ENCODE measurements at regions not wholly inside any gene's neighbourhood (a gene's known extent, or its start where the extent isn't known, plus 50 kb on each side); places are given as distances from the start of the nearest gene placed in this dataset.

DNA sequence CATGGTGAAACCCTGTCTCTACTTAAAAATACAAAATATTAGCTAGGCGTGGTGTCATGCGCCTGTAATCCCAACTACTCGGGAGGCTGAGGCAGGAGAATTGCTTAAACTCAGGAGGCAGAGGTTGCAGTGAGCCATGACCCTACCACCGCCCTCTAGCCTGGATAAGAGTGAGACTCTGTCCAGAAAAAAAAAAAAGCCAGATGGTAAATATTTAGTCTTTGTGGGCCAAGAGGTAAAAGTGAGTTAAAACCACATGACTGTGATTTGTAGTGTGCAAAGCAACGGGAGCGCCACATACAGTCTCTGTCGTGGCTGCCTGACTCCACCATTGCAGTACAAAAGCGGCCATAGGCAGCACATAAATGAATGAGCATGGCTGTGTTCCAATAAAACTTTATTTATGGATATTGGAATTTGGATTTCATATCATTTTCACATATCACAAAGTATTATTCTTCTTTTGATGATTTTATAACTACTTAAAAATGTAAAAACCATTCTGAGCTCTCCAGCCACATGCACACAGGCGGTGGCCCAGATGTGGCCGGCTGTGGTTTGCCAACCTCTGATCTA lies 51.8 kb upstream of the CASZ1 start:
- no peak for DNase-seq (ENCODE audit: low read depth in 2 of 2)

GRCh38 chr1:10850026-10850425 lies 53.6 kb upstream of the CASZ1 start:
- DNase-seq (ENCODE audit: low read depth in 2 of 2) = no peak

GRCh38 chr1:10851024-10852013 lies 54.9 kb upstream of the CASZ1 start:
- DNase-seq (ENCODE audit: low read depth in 2 of 2) = no peak

DNA sequence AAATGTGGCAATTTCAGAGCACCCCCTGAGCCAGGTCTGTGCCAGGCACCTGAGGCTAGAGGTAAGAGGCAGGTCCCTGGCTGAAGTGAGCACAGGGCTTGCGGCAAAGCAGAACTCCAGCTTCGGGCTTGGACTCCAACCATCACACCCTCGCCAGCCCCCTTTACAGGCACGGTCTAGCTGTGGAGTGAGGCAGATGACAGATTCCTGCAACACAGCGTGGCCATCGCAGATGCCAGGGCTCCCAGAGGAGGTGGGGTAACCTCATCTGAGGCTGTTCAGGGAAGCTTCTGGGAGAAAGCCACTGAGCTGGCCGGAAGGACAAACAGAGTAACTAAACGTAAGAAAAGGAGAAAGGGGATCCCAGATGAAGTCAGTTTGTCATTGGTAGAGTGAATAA lies 55.6 kb upstream of the CASZ1 start:
- no peak for DNase-seq (ENCODE audit: low read depth in 2 of 2)

- DNase-seq (ENCODE audit: low read depth in 2 of 2) = no peak
Observed at GRCh38 chr1:10852486-10852885, 56.0 kb upstream of the CASZ1 start.

DNA sequence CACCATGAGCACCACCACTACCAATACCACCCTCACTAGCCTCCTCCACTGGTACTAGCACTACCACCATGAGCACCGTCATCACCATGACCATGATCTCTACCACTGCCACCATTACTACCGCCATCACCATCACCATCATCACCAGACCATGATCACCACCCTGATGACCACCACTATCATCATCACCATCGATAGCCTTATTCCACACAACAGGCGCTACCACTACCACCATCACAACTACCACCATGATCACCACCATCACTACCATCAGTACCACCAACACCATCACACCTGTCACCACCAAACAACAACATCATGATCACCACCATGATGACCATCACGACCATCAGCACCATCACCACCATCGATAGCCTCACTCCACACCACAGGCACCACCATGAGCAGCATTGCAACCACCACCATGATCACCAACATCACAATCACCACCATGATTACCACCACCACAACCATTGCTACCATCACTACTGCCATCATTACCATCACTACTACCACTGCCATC lies 56.6 kb upstream of the CASZ1 start:
- no peak for DNase-seq (ENCODE audit: low read depth in 2 of 2)

GRCh38 chr1:10853701-10854100 lies 57.3 kb upstream of the CASZ1 start:
- no peak for DNase-seq (ENCODE audit: low read depth in 2 of 2)

DNA sequence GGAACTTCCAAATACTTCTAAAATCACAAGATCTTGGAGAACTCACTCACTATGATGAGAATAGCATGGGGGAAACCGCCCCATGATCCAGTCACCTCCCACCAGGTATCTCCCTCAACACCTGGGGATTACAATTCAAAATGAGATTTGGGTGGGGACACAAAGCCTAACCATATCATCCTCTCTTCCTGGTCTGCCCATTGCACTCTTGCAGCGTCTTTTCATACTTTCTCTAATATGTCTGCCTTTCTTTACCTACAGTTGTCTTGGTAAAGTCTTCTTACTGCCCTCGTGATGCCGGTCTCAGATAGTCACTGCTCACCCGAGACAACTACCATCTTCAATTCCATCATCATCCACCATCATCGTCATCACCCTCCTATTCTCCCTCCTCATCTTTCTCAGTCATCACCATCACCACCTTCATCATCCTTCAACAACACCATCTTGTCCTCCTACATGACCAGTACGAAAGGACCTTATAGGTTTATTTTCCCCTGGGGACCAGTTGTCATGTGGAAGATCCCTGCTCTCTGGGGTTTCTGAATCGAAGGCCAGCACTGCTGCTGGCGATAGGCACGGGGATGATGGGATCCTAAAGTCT lies 58.5 kb upstream of the CASZ1 start:
- DNase-seq (ENCODE audit: low read depth in 2 of 2) = no peak

DNA sequence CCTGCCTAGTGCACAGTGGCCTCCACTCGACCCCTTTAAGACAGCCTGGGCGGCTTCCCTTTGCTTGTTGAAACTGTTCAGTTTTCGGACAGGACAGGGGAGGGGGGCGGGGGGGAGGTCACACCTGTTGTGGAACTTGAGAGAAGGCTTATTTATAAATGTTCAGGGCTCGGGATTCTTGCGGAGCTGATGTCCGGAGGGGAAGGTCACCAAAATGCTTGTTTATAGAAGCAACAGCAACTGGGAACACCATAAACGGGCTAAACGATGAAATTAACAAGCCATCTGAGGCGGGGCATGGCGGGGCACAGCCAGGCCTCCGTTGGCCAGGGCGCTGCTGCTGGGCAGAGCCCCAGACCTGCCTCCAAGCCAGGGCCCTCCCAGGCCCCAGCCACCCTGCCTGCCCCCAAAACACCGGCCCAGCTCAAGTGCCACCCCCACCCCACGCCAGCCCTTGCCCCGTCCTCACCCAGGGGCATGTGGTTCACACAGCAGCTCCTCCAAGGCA lies 59.8 kb upstream of the CASZ1 start:
- DNase-seq (ENCODE audit: low read depth in 2 of 2) = no peak

- DNase-seq (ENCODE audit: low read depth in 2 of 2) = no peak
Observed at GRCh38 chr1:10856863-10857598, 60.6 kb upstream of the CASZ1 start.

- DNase-seq (ENCODE audit: low read depth in 2 of 2) = no peak
Observed at GRCh38 chr1:10857687-10858086, 61.2 kb upstream of the CASZ1 start.

DNA sequence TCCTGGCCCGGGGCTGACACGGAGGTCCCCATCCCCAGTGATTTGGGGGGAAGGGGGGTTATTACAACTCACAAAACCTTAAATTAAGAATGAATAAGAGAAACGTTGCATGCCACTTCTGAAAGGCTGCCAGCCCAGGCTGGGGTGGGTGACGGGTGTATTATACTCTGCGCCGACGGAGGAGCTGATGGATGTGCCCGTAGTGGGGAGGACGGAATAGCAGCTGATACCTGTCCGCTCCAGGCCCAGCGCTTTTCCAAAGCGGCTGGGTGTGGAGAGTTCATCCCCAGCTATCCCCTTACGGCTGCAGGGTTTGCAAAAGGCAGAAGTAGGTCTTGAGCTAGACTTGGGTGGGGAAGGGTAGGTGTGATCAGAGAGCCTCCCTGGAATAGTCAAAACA lies 63.8 kb upstream of the CASZ1 start:
- no peak for DNase-seq (ENCODE audit: low read depth in 2 of 2)

DNA sequence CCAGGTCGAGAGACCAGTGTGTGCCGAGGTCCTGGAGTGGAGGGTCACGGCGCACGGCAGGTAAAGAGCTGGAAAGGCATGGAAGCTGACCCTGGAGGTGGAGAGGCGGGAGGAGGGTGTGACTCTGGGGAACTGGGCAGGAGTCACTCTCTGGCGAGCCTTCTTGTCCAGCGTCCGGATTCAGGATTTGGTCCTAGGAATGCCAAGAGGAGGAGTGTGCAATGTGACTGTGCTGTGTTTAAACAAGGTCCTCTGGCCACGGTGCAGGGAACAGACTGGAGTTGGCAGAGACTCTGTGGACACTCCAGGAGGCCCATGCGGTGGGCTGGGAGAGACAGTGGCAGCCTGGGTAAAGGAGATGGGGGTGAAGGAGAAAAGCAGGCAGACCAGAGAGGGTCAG lies 64.2 kb upstream of the CASZ1 start:
- no peak for DNase-seq (ENCODE audit: low read depth in 2 of 2)

- no peak for DNase-seq (ENCODE audit: low read depth in 2 of 2)
Observed at GRCh38 chr1:10861822-10862221, 65.4 kb upstream of the CASZ1 start.

DNA sequence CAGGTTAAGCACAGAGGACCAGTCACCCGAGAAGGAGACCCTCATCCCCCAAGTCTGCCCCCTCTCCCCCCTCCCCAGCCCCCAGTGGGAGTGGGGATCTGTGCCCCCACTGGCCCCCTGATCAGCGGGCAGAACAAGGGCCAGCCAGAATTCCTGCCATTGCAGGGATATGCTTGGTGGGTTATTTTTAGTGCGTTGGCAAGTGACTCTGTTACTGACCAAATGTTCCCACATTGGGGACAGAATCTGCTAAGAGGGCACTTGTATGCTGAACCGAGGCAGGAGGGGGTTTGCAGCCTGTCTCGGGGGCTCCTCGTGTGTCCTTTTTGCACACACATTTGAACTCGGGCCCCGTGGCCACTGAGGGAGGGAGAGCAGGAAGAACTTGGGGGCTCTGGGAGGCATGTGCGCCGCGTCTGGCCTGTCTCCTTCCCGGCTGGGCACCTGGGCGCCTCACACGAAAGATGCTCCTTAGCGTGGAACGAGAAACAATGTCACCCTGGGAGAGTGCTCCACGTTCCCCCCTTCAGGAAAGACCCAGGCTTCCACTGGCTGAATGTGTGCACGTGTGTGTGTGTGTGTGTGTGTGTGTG lies 66.4 kb upstream of the CASZ1 start:
- DNase-seq (ENCODE audit: low read depth in 2 of 2) = no peak

GRCh38 chr1:10863886-10864285 lies 67.4 kb upstream of the CASZ1 start:
- no peak for DNase-seq (ENCODE audit: low read depth in 2 of 2)

GRCh38 chr1:10864776-10865175 lies 68.3 kb upstream of the CASZ1 start:
- no peak for DNase-seq (ENCODE audit: low read depth in 2 of 2)

DNA sequence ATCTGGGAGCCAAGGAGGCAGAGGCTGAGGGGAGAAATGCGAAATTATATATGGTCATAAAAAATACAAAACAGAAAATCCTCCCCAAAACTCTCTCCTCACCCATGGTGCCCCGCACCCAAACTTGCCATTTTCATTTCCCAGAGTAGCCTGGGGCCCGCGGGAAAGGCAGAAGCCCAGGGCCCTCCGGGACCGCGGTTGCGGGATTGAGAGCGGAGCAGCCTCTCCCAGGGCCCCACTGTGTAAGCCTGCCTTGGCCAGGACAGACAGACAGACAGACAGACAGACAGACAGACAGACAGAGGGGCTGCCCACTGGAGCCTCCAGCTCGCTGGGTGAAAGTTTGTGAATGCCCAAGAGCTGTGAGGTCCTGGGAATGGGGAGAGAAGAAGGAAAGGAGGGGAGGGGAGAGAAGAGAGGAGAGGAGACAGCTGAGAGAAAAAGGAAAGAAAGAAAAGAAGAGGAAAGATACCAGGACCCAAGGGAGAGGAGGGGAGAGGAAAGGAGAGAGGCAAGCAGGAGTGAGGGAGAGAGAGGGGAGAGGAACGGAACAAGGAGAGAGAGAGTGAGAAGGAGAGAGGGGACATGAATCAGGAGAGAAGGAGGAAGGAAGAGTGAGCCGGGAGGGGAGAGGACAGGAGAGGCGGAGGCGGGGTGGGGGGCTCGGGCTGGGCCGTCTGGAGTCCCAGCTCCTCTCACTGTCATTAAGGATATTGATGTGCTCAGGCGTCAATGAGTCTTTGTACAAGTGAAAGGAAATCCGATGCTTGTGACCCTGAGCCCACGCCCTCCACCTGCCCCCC lies 69.3 kb upstream of the CASZ1 start:
- no peak for DNase-seq (ENCODE audit: low read depth in 2 of 2)

- peak; percentile 9 to 25 for DNase-seq (ENCODE audit: low read depth in 2 of 2)
Observed at GRCh38 chr1:10866321-10867093, 70.1 kb upstream of the CASZ1 start.
